ENCODE measurements at regions not wholly inside any gene's neighbourhood (a gene's known extent, or its start where the extent isn't known, plus 50 kb on each side); places are given as distances from the start of the nearest gene placed in this dataset.
A peak's percentile ranks its signal among the peaks of the same experiment; 100 is the strongest.

- DNase-seq, result no peak
- Histone ChIP-seq H3K4me3 (no peak overlapping the region), H3K9me3 (replicated peaks) (no peaks in the 10 kb centered on the region), H3K27ac (no peak overlapping the region), H3K36me3 (no peaks in the 10 kb centered on the region), H3K27me3 (no peaks in the 10 kb centered on the region), H3K4me1 (no peaks in the 10 kb centered on the region)
These were observed 264.2 kb downstream of the USP25 start for GRCh38 chr21:15993951-15994350.

- no peaks in the 10 kb centered on the region for H3K4me1 ChIP-seq
- no peak for DNase-seq
- H3K36me3 ChIP-seq, result no peaks in the 10 kb centered on the region
- H3K27ac ChIP-seq, result no peak overlapping the region
- no peak overlapping the region for H3K4me3 ChIP-seq
- no peaks in the 10 kb centered on the region for H3K27me3 ChIP-seq
- no peaks in the 10 kb centered on the region for H3K9me3 ChIP-seq (replicated peaks)
These were observed 270.0 kb downstream of the USP25 start for GRCh38 chr21:15999741-16000140.

- no peaks in the 10 kb centered on the region for H3K27me3 ChIP-seq
- H3K36me3 ChIP-seq, result no peaks in the 10 kb centered on the region; the same call in 1 of the 2 replicates
- H3K4me1 ChIP-seq, result no peaks in the 10 kb centered on the region
- H3K4me3 ChIP-seq, result no peak overlapping the region
- no peak overlapping the region for H3K27ac ChIP-seq
- H3K9me3 ChIP-seq (replicated peaks), result no peaks in the 10 kb centered on the region
- DNase-seq, result peak in 1 of 2 experiments; percentile 38
These were observed 273.2 kb downstream of the USP25 start for GRCh38 chr21:16002874-16003466.

- no peak overlapping the region for H3K27ac ChIP-seq
- H3K36me3 ChIP-seq, result no peaks in the 10 kb centered on the region; the same call in 1 of the 2 replicates
- H3K27me3 ChIP-seq, result no peaks in the 10 kb centered on the region
- H3K9me3 ChIP-seq (replicated peaks), result no peaks in the 10 kb centered on the region
- H3K4me1 ChIP-seq, result no peaks in the 10 kb centered on the region
- DNase-seq, result no peak
- no peak overlapping the region for H3K4me3 ChIP-seq
These were observed 274.3 kb downstream of the USP25 start for GRCh38 chr21:16004086-16004485.

- DNase-seq, result no peak
- Histone ChIP-seq H3K4me1 (no peaks in the 10 kb centered on the region), H3K27me3 (no peaks in the 10 kb centered on the region), H3K27ac (no peak overlapping the region), H3K4me3 (no peak overlapping the region), H3K9me3 (replicated peaks) (no peaks in the 10 kb centered on the region), H3K36me3 (no peaks in the 10 kb centered on the region; the same call in 1 of the 2 replicates)
These were observed 274.7 kb downstream of the USP25 start for GRCh38 chr21:16004523-16004922.

GRCh38 chr21:16005996-16006395 lies 276.2 kb downstream of the USP25 start:
- no peaks in the 10 kb centered on the region for H3K9me3 ChIP-seq (replicated peaks)
- no peak overlapping the region for H3K27ac ChIP-seq
- H3K4me1 ChIP-seq, result no peaks in the 10 kb centered on the region
- H3K4me3 ChIP-seq, result no peak overlapping the region
- H3K36me3 ChIP-seq, result no peaks in the 10 kb centered on the region; the same call in 1 of the 2 replicates
- H3K27me3 ChIP-seq, result no peaks in the 10 kb centered on the region
- DNase-seq, result no peak

DNA sequence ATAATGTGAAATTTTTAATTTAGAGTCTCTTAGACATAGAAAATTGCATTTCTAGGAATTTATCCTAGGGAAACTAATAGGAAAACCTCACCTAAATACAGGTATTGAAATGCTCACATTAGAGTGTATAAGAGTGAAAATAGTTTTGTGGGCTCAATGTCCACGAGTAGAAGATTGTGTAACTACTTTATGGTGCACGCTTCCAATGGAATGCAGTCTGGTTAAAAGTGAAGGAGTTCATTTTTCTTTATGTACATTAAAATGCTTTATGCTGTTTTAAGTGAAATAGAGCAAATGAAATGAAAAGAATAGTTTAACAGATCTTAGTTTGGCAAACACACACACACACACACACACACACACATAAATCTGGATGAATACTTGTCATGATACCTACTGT lies 278.2 kb downstream of the USP25 start:
- DNase-seq, result no peak
- no peaks in the 10 kb centered on the region for H3K4me1 ChIP-seq

GRCh38 chr21:16011719-16012118 lies 281.9 kb downstream of the USP25 start:
- Histone ChIP-seq H3K27me3 (no peaks in the 10 kb centered on the region), H3K4me1 (no peaks in the 10 kb centered on the region), H3K27ac (no peak overlapping the region), H3K36me3 (no peaks in the 10 kb centered on the region; the same call in 1 of the 2 replicates), H3K9me3 (replicated peaks) (no peaks in the 10 kb centered on the region), H3K4me3 (no peak overlapping the region)
- DNase-seq, result no peak

More for the DNA sequence above, 278.2 kb downstream of the USP25 start:
- Histone ChIP-seq H3K27me3 (no peaks in the 10 kb centered on the region), H3K36me3 (no peaks in the 10 kb centered on the region; the same call in 1 of the 2 replicates), H3K4me3 (no peak overlapping the region), H3K27ac (no peak overlapping the region), H3K9me3 (replicated peaks) (no peaks in the 10 kb centered on the region)

DNA sequence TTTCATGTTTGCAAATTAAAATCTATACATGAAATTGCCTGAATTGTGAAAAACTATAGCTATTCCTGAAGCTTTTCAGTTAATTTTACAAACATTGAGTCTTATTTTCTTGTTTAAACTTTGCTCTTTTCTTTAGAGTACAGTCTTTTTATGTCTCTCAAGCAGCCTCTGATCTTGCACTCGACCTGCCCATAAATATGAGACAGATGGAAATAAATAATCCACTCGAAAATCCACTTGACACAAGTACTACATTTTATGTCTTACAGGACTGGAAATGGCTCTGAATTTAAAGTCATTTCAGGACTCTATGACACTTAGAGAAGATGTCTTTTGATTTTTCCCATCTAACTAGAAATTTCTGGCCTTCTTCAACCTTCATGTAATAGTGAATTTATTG lies 283.8 kb downstream of the USP25 start:
- H3K27ac ChIP-seq, result no peak overlapping the region
- H3K27me3 ChIP-seq, result no peaks in the 10 kb centered on the region
- no peak for DNase-seq
- no peaks in the 10 kb centered on the region for H3K4me1 ChIP-seq
- H3K36me3 ChIP-seq, result no peaks in the 10 kb centered on the region
- H3K9me3 ChIP-seq (replicated peaks), result no peaks in the 10 kb centered on the region
- H3K4me3 ChIP-seq, result no peak overlapping the region

- Histone ChIP-seq H3K27me3 (no peaks in the 10 kb centered on the region), H3K27ac (no peak overlapping the region), H3K4me3 (no peak overlapping the region), H3K36me3 (no peaks in the 10 kb centered on the region), H3K4me1 (no peaks in the 10 kb centered on the region), H3K9me3 (replicated peaks) (no peaks in the 10 kb centered on the region)
- DNase-seq, result no peak
These were observed 291.1 kb downstream of the USP25 start for GRCh38 chr21:16020878-16021277.

- DNase-seq, result no peak
- Histone ChIP-seq H3K27me3 (no peaks in the 10 kb centered on the region), H3K4me3 (no peak overlapping the region)
These were observed 292.3 kb downstream of the USP25 start for GRCh38 chr21:16022116-16022515.

GRCh38 chr21:16022921-16023320 lies 293.1 kb downstream of the USP25 start:
- no peak overlapping the region for H3K27ac ChIP-seq
- DNase-seq, result no peak
- H3K9me3 ChIP-seq (replicated peaks), result no peaks in the 10 kb centered on the region
- H3K4me3 ChIP-seq, result no peak overlapping the region
- H3K4me1 ChIP-seq, result no peaks in the 10 kb centered on the region
- no peaks in the 10 kb centered on the region for H3K36me3 ChIP-seq
- H3K27me3 ChIP-seq, result no peaks in the 10 kb centered on the region

More at GRCh38 chr21:16022116-16022515, 292.3 kb downstream of the USP25 start:
- no peaks in the 10 kb centered on the region for H3K36me3 ChIP-seq
- no peaks in the 10 kb centered on the region for H3K4me1 ChIP-seq
- no peaks in the 10 kb centered on the region for H3K9me3 ChIP-seq (replicated peaks)
- no peak overlapping the region for H3K27ac ChIP-seq

DNA sequence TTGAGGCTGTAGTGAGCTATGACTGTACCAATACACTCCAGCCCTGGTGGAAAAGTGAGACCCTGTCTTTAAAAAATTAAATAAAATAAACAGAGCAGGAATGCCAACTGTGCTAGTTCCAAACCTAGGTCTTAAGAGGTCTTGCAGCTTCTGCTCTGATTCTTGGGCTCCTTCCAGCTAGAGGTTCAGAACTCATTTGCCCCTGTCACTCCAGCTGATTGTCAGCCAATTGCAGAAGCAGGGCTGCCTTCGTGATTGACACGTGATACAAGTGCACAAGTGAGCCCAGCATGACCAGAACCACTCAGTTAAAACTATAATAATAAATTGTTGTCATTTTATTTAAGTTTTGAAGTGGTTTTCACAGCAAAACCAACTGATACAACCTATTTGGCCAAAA lies 298.4 kb downstream of the USP25 start:
- no peaks in the 10 kb centered on the region for H3K27me3 ChIP-seq
- no peaks in the 10 kb centered on the region for H3K9me3 ChIP-seq (replicated peaks)
- no peak for DNase-seq
- H3K27ac ChIP-seq, result no peak overlapping the region
- no peaks in the 10 kb centered on the region for H3K36me3 ChIP-seq
- no peaks in the 10 kb centered on the region for H3K4me1 ChIP-seq
- no peak overlapping the region for H3K4me3 ChIP-seq

DNA sequence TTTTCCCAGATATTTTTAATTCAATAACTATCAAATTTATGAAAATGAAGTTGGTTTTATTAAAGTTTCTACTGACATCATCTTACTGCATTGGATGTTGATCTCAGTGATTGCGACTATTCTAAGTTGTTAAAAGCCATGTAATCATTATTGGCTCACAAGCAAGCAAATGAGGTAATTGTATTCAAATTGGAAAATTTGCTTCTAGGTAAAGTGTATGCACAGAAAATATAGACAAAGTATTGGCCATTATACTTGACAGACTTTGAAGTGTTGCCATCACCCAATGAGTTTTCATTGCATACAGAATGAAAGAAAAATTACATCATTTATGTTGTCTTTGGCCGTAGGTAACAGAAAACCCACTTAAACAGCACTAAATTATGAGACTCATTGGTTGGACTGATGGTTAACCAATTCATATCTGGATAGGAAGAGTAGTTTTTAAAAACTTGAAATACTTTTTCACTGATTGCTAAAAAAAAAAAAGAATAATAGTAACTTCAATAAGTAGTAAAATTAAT lies 299.2 kb downstream of the USP25 start:
- Histone ChIP-seq H3K36me3 (no peaks in the 10 kb centered on the region), H3K9me3 (replicated peaks) (no peaks in the 10 kb centered on the region)

GRCh38 chr21:16033193-16033592 lies 303.4 kb downstream of the USP25 start:
- Histone ChIP-seq H3K36me3 (no peaks in the 10 kb centered on the region), H3K4me3 (no peak overlapping the region), H3K4me1 (no peaks in the 10 kb centered on the region), H3K9me3 (replicated peaks) (no peaks in the 10 kb centered on the region), H3K27me3 (no peaks in the 10 kb centered on the region), H3K27ac (no peak overlapping the region)
- no peak for DNase-seq

More for the DNA sequence above, 299.2 kb downstream of the USP25 start:
- H3K27ac ChIP-seq, result no peak overlapping the region
- H3K27me3 ChIP-seq, result no peaks in the 10 kb centered on the region
- no peak for DNase-seq
- H3K4me3 ChIP-seq, result no peak overlapping the region
- H3K4me1 ChIP-seq, result no peaks in the 10 kb centered on the region
